HFFc6 (cell line): ENCODE measurements at regions not wholly inside any gene's neighbourhood (a gene's known extent, or its start where the extent isn't known, plus 50 kb on each side); places are given as distances from the start of the nearest gene placed in this dataset.

Source experiments
- DNase-seq: peaks from one replicate; pipeline ENCODE4 v3.0.0-alpha.2; 2018
- H3K27ac Mint-ChIP-seq: 2 replicates; pipeline ENCODE4 v1.8.0; 2020; ENCODE audit warnings: mild to moderate bottlenecking, mixed read lengths
- H3K27me3 Mint-ChIP-seq: 2 replicates; pipeline ENCODE4 v1.8.0; 2021; ENCODE audit warnings: mild to moderate bottlenecking, moderate library complexity, mixed read lengths; ENCODE audit not compliant: insufficient read depth
- H3K36me3 Mint-ChIP-seq: 2 replicates; pipeline ENCODE4 v1.8.0; 2021; ENCODE audit warnings: low read depth, mixed read lengths
- H3K4me1 Mint-ChIP-seq: 2 replicates; pipeline ENCODE4 v1.8.0; 2020; ENCODE audit warnings: low read depth, mixed read lengths
- H3K4me3 Mint-ChIP-seq: 2 replicates; pipeline ENCODE4 v1.8.0; 2020; ENCODE audit warnings: mild to moderate bottlenecking, moderate library complexity, mixed read lengths
- H3K9me3 Mint-ChIP-seq: 2 replicates; pipeline ENCODE4 v1.8.0; 2020; ENCODE audit warnings: mild to moderate bottlenecking, mixed read lengths
- TF ChIP-seq, protein P1 (sequence below): fragments of 200-600 bp; sonication (generic); IDR thresholded peaks from 2 replicates; pipeline ENCODE4 v1.5.0; 2021; ENCODE audit warnings: antibody characterized with exemption, mild to moderate bottlenecking

GRCh38 chr10:60644436-60645130 is 133.7 kb upstream of the CDK1 start:
- TF ChIP-seq, protein P1, sequence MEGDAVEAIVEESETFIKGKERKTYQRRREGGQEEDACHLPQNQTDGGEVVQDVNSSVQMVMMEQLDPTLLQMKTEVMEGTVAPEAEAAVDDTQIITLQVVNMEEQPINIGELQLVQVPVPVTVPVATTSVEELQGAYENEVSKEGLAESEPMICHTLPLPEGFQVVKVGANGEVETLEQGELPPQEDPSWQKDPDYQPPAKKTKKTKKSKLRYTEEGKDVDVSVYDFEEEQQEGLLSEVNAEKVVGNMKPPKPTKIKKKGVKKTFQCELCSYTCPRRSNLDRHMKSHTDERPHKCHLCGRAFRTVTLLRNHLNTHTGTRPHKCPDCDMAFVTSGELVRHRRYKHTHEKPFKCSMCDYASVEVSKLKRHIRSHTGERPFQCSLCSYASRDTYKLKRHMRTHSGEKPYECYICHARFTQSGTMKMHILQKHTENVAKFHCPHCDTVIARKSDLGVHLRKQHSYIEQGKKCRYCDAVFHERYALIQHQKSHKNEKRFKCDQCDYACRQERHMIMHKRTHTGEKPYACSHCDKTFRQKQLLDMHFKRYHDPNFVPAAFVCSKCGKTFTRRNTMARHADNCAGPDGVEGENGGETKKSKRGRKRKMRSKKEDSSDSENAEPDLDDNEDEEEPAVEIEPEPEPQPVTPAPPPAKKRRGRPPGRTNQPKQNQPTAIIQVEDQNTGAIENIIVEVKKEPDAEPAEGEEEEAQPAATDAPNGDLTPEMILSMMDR, result no peak
- no peaks in the 10 kb centered on the region for H3K27me3 Mint-ChIP-seq
- H3K4me1 Mint-ChIP-seq, result peaks cover 15% of the 10 kb centered on the region
- no peak for DNase-seq
- H3K4me3 Mint-ChIP-seq, result no peak overlapping the region
- no peaks in the 10 kb centered on the region for H3K9me3 Mint-ChIP-seq
- H3K27ac Mint-ChIP-seq, result no peak overlapping the region
- H3K36me3 Mint-ChIP-seq, result no peaks in the 10 kb centered on the region

GRCh38 chr10:60643874-60644273 is 134.4 kb upstream of the CDK1 start:
- Mint-ChIP-seq H3K36me3 (no peaks in the 10 kb centered on the region), H3K27me3 (no peaks in the 10 kb centered on the region), H3K27ac (no peak overlapping the region), H3K4me3 (no peak overlapping the region), H3K9me3 (no peaks in the 10 kb centered on the region), H3K4me1 (peaks cover 15% of the 10 kb centered on the region)
- no peak for DNase-seq
- TF ChIP-seq, protein P1, result no peak

DNA sequence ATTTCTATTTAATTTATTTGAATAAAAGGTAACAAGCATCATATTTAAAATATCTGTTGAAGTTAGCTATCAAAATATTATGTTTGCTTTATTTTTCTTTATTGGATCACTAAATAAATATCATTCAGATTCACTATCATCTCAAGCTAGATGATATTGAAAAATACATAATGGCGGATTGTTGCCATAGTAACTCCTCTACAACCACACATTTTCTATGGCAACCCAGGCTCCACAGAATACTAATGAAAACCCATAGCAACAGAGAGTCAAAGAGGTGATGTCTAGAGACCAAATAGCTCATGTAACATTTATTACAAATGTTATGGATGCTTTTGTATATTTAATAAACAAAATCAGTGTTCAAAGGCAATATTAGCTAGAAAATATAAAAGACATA is 148.9 kb upstream of the CDK1 start:
- H3K27ac Mint-ChIP-seq, result no peak overlapping the region
- TF ChIP-seq, protein P1, result no peak
- no peaks in the 10 kb centered on the region; the same call in 1 of the 2 replicates for H3K27me3 Mint-ChIP-seq
- no peak overlapping the region for H3K4me3 Mint-ChIP-seq
- DNase-seq, result no peak
- no peaks in the 10 kb centered on the region for H3K4me1 Mint-ChIP-seq
- H3K36me3 Mint-ChIP-seq, result no peaks in the 10 kb centered on the region
- H3K9me3 Mint-ChIP-seq, result no peaks in the 10 kb centered on the region

GRCh38 chr10:60627778-60628748 is 150.2 kb upstream of the CDK1 start:
- H3K9me3 Mint-ChIP-seq, result no peaks in the 10 kb centered on the region
- DNase-seq, result no peak
- H3K4me3 Mint-ChIP-seq, result no peak overlapping the region
- H3K36me3 Mint-ChIP-seq, result no peaks in the 10 kb centered on the region
- no peaks in the 10 kb centered on the region; the same call in 1 of the 2 replicates for H3K27me3 Mint-ChIP-seq
- H3K27ac Mint-ChIP-seq, result no peak overlapping the region
- H3K4me1 Mint-ChIP-seq, result no peaks in the 10 kb centered on the region
- TF ChIP-seq, protein P1, result no peak

DNA sequence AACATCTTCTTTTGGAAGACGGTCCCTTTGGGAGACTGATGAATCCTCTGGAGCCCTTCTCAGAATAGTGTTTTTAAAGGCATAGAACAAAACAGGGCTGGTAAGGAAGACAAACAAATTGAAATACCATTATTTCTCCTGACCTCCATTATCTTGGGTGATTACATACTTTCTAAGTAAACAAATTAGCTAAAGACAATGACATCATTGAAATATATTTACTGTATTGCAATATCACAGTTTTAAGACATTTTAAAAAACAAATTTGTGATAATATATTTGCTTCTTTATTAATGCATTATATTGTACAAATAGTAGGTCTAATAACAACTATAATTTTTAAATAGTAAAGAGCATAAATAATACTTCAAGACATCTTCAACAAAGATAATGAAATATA is 152.2 kb upstream of the CDK1 start:
- TF ChIP-seq, protein P1, result no peak
- Mint-ChIP-seq H3K4me3 (no peak overlapping the region), H3K4me1 (no peaks in the 10 kb centered on the region), H3K27ac (no peak overlapping the region), H3K9me3 (no peaks in the 10 kb centered on the region), H3K36me3 (no peaks in the 10 kb centered on the region), H3K27me3 (peaks cover 2% of the 10 kb centered on the region)
- DNase-seq, result no peak
